Suprapubic skin (tissue), 4 donors: ENCODE measurements at regions not wholly inside any gene's neighbourhood (a gene's known extent, or its start where the extent isn't known, plus 50 kb on each side); places are given as distances from the start of the nearest gene placed in this dataset.

Experiments
- DNase-seq, 2 donors: peaks; one replicate each; pipeline ENCODE4 v3.0.0-alpha.2; 2019; ENCODE audit warnings: low spot score in 2 of 2
- H3K27ac ChIP-seq: fragments of 200-600 bp; sonication (generic); one replicate; pipeline ENCODE4 v1.5.1; 2019
- H3K27me3 ChIP-seq: fragments of 200-600 bp; sonication (generic); one replicate; pipeline ENCODE4 v1.5.1; 2019
- H3K36me3 ChIP-seq: fragments of 200-600 bp; sonication (generic); one replicate; pipeline ENCODE4 v1.5.1; 2019
- H3K4me1 ChIP-seq: fragments of 200-600 bp; sonication (generic); one replicate; pipeline ENCODE4 v1.5.1; 2019
- H3K4me3 ChIP-seq: fragments of 200-600 bp; sonication (generic); one replicate; pipeline ENCODE4 v1.5.1; 2019; ENCODE audit warnings: mild to moderate bottlenecking
- H3K9me3 ChIP-seq: fragments of 200-600 bp; sonication (generic); one replicate; pipeline ENCODE4 v1.5.1; 2019
- EP300 ChIP-seq: sonication (generic); formaldehyde crosslinking; IDR thresholded peaks from one replicate; pipeline ENCODE4 v1.6.1; 2017; ENCODE audit warnings: antibody characterized with exemption
- POLR2A ChIP-seq, 2 donors: fragments of 450-650 bp; IDR thresholded peaks; one replicate each; pipeline ENCODE4 v1.6.1; 2017; ENCODE audit warnings: antibody characterized with exemption in 2 of 2, mild to moderate bottlenecking in 2 of 2, moderate library complexity in 2 of 2
- POLR2AphosphoS5 ChIP-seq, 3 donors: sonication (generic); formaldehyde crosslinking; IDR thresholded peaks; one replicate each; pipeline ENCODE4 v1.6.1; 2017; ENCODE audit warnings: antibody characterized with exemption in 3 of 3
- WGBS: methylation state at CpG from one replicate; pipeline ENCODE4 v1.1.5; 2018; 5-methylcytosine and 5-hydroxymethylcytosine counted together
- TF ChIP-seq, protein P1 (sequence below), 2 donors: fragments of 200-600 bp in 1 of 2; fragments of 450-650 bp in 1 of 2; sonication (generic) in 1 of 2; IDR thresholded peaks; one replicate each; pipeline ENCODE4 v1.5.1; 2016 to 2019; ENCODE audit warnings: antibody characterized with exemption in 2 of 2, mild to moderate bottlenecking in 1 of 2, moderate library complexity in 1 of 2

DNA sequence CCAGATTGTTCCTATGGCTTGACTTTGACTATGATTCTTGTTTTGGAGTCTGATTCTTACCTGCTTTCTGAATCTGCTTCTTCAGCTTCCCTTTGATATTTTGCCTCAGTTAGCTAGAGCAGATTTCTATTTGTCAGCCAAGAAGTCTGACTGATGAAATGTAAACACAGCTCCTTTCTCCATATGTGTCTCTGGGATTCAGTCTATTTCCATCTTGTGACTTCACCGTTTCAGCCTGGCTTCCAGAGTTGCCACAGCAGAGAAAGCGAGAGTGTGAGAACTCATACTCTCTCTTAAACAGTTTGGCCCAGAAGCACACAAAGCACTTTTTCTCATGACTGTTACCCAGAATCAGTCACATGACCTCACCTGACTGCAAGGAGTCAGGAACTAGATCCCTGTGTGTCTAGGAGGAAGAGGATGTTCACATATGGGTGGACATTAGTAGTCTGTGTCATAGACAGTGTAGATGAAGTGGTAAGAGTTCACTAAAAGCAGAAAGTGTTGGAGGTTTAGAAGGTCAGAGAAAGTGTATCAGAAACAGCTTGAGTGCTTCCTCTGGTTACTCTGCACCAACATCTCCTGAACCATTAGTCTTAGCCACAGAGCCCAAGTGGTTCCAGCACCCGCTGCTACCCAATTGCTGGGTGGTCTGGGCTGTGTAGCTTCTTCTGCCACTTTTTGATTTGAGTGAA, 103.4 kb upstream of the CDK6 start:
- TF ChIP-seq EP300, result no peak
- TF ChIP-seq, protein P1, sequence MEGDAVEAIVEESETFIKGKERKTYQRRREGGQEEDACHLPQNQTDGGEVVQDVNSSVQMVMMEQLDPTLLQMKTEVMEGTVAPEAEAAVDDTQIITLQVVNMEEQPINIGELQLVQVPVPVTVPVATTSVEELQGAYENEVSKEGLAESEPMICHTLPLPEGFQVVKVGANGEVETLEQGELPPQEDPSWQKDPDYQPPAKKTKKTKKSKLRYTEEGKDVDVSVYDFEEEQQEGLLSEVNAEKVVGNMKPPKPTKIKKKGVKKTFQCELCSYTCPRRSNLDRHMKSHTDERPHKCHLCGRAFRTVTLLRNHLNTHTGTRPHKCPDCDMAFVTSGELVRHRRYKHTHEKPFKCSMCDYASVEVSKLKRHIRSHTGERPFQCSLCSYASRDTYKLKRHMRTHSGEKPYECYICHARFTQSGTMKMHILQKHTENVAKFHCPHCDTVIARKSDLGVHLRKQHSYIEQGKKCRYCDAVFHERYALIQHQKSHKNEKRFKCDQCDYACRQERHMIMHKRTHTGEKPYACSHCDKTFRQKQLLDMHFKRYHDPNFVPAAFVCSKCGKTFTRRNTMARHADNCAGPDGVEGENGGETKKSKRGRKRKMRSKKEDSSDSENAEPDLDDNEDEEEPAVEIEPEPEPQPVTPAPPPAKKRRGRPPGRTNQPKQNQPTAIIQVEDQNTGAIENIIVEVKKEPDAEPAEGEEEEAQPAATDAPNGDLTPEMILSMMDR (IDR thresholded peaks at IDR 0.05), result no peak
- TF ChIP-seq POLR2AphosphoS5 (IDR thresholded peaks at IDR 0.05), result no peak
- no peak for TF ChIP-seq POLR2A (IDR thresholded peaks at IDR 0.05)
- peaks cover 16% of the 10 kb centered on the region for H3K4me1 ChIP-seq
- H3K4me3 ChIP-seq, result no peak overlapping the region
- DNase-seq, result no peak
- H3K36me3 ChIP-seq, result no peaks in the 10 kb centered on the region
- 71% methylated on average over 3 of the region's 3 CpGs for WGBS
- peaks cover 11% of the 10 kb centered on the region for H3K9me3 ChIP-seq
- H3K27ac ChIP-seq, result no peak overlapping the region
- H3K27me3 ChIP-seq, result no peaks in the 10 kb centered on the region

GRCh38 chr7:92934096-92934495, 97.7 kb upstream of the CDK6 start:
- H3K27ac ChIP-seq, result no peak overlapping the region
- WGBS, result 47% methylated on average over 1 of the region's 1 CpG

GRCh38 chr7:92932450-92932849, 96.1 kb upstream of the CDK6 start:
- H3K36me3 ChIP-seq, result no peaks in the 10 kb centered on the region
- no peak overlapping the region for H3K4me3 ChIP-seq
- DNase-seq, result no peak
- H3K4me1 ChIP-seq, result peaks cover 10% of the 10 kb centered on the region
- no peaks in the 10 kb centered on the region for H3K27me3 ChIP-seq
- TF ChIP-seq POLR2A (IDR thresholded peaks at IDR 0.05) (no peak), EP300 (no peak), POLR2AphosphoS5 (IDR thresholded peaks at IDR 0.05) (no peak)
- TF ChIP-seq, protein P1 (IDR thresholded peaks at IDR 0.05), result no peak
- H3K27ac ChIP-seq, result no peak overlapping the region
- 86% methylated on average over 8 of the region's 8 CpGs for WGBS
- H3K9me3 ChIP-seq, result no peaks in the 10 kb centered on the region

More at GRCh38 chr7:92934096-92934495, 97.7 kb upstream of the CDK6 start:
- TF ChIP-seq, protein P1 (IDR thresholded peaks at IDR 0.05), result no peak
- no peak for TF ChIP-seq POLR2AphosphoS5 (IDR thresholded peaks at IDR 0.05)
- no peak for TF ChIP-seq POLR2A (IDR thresholded peaks at IDR 0.05)
- TF ChIP-seq EP300, result no peak
- no peak overlapping the region for H3K4me3 ChIP-seq
- H3K27me3 ChIP-seq, result no peaks in the 10 kb centered on the region
- H3K36me3 ChIP-seq, result no peaks in the 10 kb centered on the region
- no peaks in the 10 kb centered on the region for H3K9me3 ChIP-seq
- no peak for DNase-seq
- H3K4me1 ChIP-seq, result peaks cover 10% of the 10 kb centered on the region

DNA sequence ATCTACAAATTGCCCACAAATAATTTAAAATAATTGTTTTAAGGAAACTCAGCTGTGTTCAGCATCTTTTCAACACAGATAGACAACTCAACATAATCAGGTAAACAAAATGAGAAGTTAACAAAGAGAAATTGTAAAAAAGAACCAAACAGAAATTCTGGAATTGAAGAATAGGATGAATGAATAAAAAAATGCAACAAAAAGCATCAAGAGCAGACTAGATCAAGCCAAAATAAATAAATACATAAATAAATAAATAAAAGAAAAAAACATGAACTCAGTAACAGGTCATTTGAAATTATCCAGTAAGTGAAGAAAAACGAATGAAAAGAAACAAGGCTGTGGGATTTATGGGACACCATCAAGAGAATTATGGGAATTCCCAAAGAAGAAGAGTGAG, 94.0 kb upstream of the CDK6 start:
- H3K4me3 ChIP-seq, result no peak overlapping the region
- H3K4me1 ChIP-seq, result peaks cover 10% of the 10 kb centered on the region
- H3K9me3 ChIP-seq, result no peaks in the 10 kb centered on the region
- H3K27ac ChIP-seq, result no peak overlapping the region
- no peaks in the 10 kb centered on the region for H3K27me3 ChIP-seq
- TF ChIP-seq EP300 (no peak), POLR2AphosphoS5 (IDR thresholded peaks at IDR 0.05) (no peak), POLR2A (IDR thresholded peaks at IDR 0.05) (no peak)
- TF ChIP-seq, protein P1 (IDR thresholded peaks at IDR 0.05), result no peak
- no peak for DNase-seq
- no peaks in the 10 kb centered on the region for H3K36me3 ChIP-seq
- WGBS, result 86% methylated on average over 1 of the region's 1 CpG

GRCh38 chr7:92926697-92927044, 90.3 kb upstream of the CDK6 start:
- Histone ChIP-seq H3K27ac (no peak overlapping the region), H3K36me3 (no peaks in the 10 kb centered on the region), H3K4me1 (no peaks in the 10 kb centered on the region), H3K4me3 (no peak overlapping the region), H3K27me3 (no peaks in the 10 kb centered on the region), H3K9me3 (no peaks in the 10 kb centered on the region)
- WGBS, result 93% methylated on average over 8 of the region's 8 CpGs
- no peak for DNase-seq
- TF ChIP-seq EP300 (no peak), POLR2A (IDR thresholded peaks at IDR 0.05) (no peak), POLR2AphosphoS5 (IDR thresholded peaks at IDR 0.05) (no peak)
- TF ChIP-seq, protein P1 (IDR thresholded peaks at IDR 0.05), result no peak
